Calu3 (cell line): ENCODE measurements at regions not wholly inside any gene's neighbourhood (a gene's known extent, or its start where the extent isn't known, plus 50 kb on each side); places are given as distances from the start of the nearest gene placed in this dataset.

Source experiments
- BruUV-seq: library from RNA; stranded (reverse); fragments of 400-500 nt; replicated peaks from 2 replicates; lab custom pipeline; 2021; lab: Mats Ljungman, UMichigan
- CTCF ChIA-PET: fragments of 300-600 bp; sonication (Branson Sonifier 250); formaldehyde crosslinking; loops from one replicate; lab custom pipeline; 2022; ENCODE audit warnings: antibody characterized with exemption; lab: Charles Lee
- DNase-seq: peaks from one replicate; pipeline ENCODE4 v3.0.0; 2022
- H3K27ac Mint-ChIP-seq: one replicate; pipeline ENCODE4 v1.8.0; 2022; ENCODE audit warnings: mixed read lengths; ENCODE audit not compliant: unreplicated experiment
- H3K27me3 Mint-ChIP-seq: one replicate; pipeline ENCODE4 v1.8.0; 2022; ENCODE audit warnings: mixed read lengths; ENCODE audit not compliant: unreplicated experiment
- H3K36me3 Mint-ChIP-seq: one replicate; pipeline ENCODE4 v1.8.0; 2022; ENCODE audit warnings: mild to moderate bottlenecking, moderate library complexity, mixed read lengths; ENCODE audit not compliant: insufficient read depth, unreplicated experiment
- H3K4me1 Mint-ChIP-seq: one replicate; pipeline ENCODE4 v1.8.0; 2022; ENCODE audit warnings: mild to moderate bottlenecking, low read depth, mixed read lengths; ENCODE audit not compliant: unreplicated experiment
- H3K4me3 Mint-ChIP-seq: one replicate; pipeline ENCODE4 v1.8.0; 2022; ENCODE audit warnings: mild to moderate bottlenecking, low read depth, moderate library complexity, mixed read lengths; ENCODE audit not compliant: unreplicated experiment
- H3K9me3 Mint-ChIP-seq: one replicate; pipeline ENCODE4 v1.8.0; 2022; ENCODE audit warnings: low read depth, mixed read lengths; ENCODE audit not compliant: unreplicated experiment
- intact Hi-C: fragments of 100-400 bp; cut with micrococcal nuclease; formaldehyde crosslinking; loops from one replicate; pipeline ENCODE4 v1.10.0; 2022; ENCODE audit not compliant: unreplicated experiment
- TF ChIP-seq, protein P1 (sequence below): fragments of 200-600 bp; IDR thresholded peaks from one replicate; pipeline ENCODE4 v1.8.0; 2022; ENCODE audit warnings: antibody characterized with exemption; ENCODE audit not compliant: unreplicated experiment

DNA sequence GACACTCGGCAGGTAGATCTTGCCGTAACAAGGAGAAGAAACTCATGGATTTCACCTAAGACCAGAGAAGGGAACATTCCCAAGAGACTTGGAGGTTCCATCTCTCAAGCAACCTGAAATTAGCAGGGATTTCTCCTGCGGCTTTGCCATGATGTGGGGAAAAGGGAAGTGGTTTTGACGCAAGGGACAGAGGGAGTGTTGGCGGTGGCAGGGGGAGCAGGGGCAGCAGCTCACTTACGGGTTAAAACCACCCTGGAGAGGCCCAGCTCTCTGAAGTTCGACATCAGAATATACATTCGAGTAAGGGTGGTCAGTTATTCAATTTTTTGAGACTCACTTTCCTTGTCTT lies 76.1 kb upstream of the POMP start:
- Mint-ChIP-seq H3K27me3 (no peaks in the 10 kb centered on the region), H3K4me1 (no peaks in the 10 kb centered on the region), H3K36me3 (peaks cover 4% of the 10 kb centered on the region), H3K27ac (no peak overlapping the region), H3K4me3 (no peak overlapping the region), H3K9me3 (no peaks in the 10 kb centered on the region)
- BruUV-seq, result no TSS peak
- TF ChIP-seq, protein P1, sequence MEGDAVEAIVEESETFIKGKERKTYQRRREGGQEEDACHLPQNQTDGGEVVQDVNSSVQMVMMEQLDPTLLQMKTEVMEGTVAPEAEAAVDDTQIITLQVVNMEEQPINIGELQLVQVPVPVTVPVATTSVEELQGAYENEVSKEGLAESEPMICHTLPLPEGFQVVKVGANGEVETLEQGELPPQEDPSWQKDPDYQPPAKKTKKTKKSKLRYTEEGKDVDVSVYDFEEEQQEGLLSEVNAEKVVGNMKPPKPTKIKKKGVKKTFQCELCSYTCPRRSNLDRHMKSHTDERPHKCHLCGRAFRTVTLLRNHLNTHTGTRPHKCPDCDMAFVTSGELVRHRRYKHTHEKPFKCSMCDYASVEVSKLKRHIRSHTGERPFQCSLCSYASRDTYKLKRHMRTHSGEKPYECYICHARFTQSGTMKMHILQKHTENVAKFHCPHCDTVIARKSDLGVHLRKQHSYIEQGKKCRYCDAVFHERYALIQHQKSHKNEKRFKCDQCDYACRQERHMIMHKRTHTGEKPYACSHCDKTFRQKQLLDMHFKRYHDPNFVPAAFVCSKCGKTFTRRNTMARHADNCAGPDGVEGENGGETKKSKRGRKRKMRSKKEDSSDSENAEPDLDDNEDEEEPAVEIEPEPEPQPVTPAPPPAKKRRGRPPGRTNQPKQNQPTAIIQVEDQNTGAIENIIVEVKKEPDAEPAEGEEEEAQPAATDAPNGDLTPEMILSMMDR, result no peak
- intact Hi-C loops, result no loop called here
- no peak for DNase-seq
- CTCF ChIA-PET, result no interaction called here

DNA sequence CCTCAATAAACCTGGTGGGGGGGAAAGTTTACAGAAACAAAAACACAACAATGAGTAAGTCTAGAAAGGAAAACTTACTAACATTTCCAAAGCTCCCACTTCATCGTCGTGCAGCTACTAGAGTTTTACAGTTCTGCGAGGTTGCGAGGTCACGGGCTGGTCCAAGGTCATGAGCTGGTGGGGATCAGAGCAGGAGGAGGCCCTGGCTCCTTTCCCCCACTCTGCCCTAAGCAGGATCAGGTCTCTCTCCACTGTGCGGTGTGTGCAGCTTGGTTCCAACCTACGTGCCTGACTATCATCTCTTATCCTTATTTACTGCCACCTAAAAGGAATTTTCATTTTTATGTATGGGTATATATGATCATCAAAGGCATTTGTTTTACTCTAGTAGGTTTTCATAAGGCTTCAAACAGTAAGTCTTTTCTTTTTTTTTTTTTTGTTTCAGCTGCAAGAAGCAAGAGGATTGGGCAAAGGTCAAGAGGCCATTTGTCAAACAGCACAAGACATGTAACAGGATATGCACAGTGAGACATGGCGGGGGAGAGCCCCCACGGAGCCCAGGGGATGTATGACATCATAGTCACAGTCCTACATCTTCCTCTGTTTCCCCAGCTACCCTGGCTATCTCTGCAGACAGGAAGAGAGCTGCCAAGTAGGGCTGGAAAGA lies 76.6 kb upstream of the POMP start:
- CTCF ChIA-PET, result no interaction called here
- DNase-seq, result no peak
- no peak overlapping the region for H3K4me3 Mint-ChIP-seq
- H3K4me1 Mint-ChIP-seq, result no peaks in the 10 kb centered on the region
- no peaks in the 10 kb centered on the region for H3K27me3 Mint-ChIP-seq
- TF ChIP-seq, protein P1, result no peak
- intact Hi-C loops, result no loop called here
- H3K9me3 Mint-ChIP-seq, result no peaks in the 10 kb centered on the region
- H3K27ac Mint-ChIP-seq, result no peak overlapping the region
- H3K36me3 Mint-ChIP-seq, result peaks cover 4% of the 10 kb centered on the region
- no TSS peak for BruUV-seq

DNA sequence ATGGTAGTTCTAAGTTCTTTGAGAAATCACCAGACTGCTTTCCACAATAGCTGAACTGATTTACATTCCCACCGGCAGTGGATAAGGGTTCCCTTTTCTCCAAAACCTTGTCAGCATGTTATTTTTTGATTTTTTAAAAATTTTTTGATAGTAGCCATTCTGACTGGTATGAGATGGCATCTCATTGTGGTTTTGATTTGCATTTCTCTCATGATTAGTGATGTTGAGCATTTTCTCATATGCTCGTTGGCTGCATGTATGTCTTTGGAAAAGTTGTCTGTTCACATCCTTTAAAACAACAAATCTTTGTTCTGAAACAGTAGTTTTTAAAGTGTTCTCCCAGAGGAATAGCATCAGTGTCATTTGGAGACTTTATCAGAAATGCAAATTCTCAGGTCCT lies 77.5 kb upstream of the POMP start:
- H3K4me3 Mint-ChIP-seq, result no peak overlapping the region
- no peak overlapping the region for H3K27ac Mint-ChIP-seq
- DNase-seq, result no peak
- no peaks in the 10 kb centered on the region for H3K27me3 Mint-ChIP-seq
- intact Hi-C loops, result no loop called here
- BruUV-seq, result no TSS peak
- H3K9me3 Mint-ChIP-seq, result no peaks in the 10 kb centered on the region
- H3K36me3 Mint-ChIP-seq, result peaks cover 4% of the 10 kb centered on the region
- no peaks in the 10 kb centered on the region for H3K4me1 Mint-ChIP-seq
- TF ChIP-seq, protein P1, result no peak
- CTCF ChIA-PET, result no interaction called here

DNA sequence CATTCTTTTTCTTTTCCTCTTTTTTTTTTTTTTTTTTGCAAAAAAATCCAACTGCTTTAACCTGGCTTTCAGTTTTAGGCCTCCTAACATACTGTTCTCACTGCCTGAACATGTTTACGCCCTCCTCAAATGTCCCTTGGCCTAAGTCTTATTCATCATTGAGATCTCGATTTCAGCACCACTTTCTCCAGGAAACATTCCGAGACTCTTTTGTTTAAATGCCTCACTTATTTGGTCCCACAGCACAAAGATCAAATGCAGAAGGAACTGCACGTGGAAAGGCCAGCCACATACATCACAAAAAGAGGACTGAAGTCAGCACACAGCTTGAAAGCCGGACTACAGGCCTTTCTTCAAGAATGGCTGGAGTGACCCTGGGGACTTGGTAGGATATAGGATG lies 79.2 kb upstream of the POMP start:
- no peak overlapping the region for H3K27ac Mint-ChIP-seq
- TF ChIP-seq, protein P1, result no peak
- peaks cover 8% of the 10 kb centered on the region for H3K4me1 Mint-ChIP-seq
- intact Hi-C loops, result no loop called here
- CTCF ChIA-PET, result no interaction called here
- no peak for DNase-seq
- H3K36me3 Mint-ChIP-seq, result peaks cover 12% of the 10 kb centered on the region
- H3K4me3 Mint-ChIP-seq, result no peak overlapping the region
- no peaks in the 10 kb centered on the region for H3K27me3 Mint-ChIP-seq
- no peaks in the 10 kb centered on the region for H3K9me3 Mint-ChIP-seq
- BruUV-seq, result no TSS peak
